ENCODE measurements at regions not wholly inside any gene's neighbourhood (a gene's known extent, or its start where the extent isn't known, plus 50 kb on each side); places are given as distances from the start of the nearest gene placed in this dataset.

DNA sequence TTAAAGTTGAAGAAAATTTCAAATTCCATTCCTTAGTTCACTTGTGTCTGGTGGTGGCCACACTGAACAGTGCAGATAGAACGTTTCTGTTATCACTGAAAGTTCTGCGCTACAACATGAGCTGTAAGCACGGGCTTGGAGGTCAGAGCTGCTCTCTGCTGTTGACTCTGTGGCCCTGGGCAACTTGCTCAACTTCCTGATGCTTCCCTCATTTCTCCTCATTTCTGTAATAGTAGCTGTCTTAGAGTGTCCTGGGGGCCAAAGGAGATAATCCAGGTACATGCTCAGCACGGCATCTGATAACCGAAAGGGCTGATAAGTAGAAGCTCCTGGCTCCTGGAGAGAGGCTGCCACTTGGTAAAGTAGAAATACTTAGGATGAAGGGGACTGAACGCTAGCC is 92.3 kb upstream of the DUSP5 start:
- peak; percentile 76 to 83 for DNase-seq
- peak overlapping the region; percentile 83 for H3K27ac ChIP-seq (ENCODE audit: low read length)
- no peaks in the 10 kb centered on the region for H3K27me3 ChIP-seq (ENCODE audit: control insufficient read depth, insufficient read depth, low read length)
- no peaks in the 10 kb centered on the region for H3K36me3 ChIP-seq (ENCODE audit: control insufficient read depth, insufficient read depth, low read length)
- WGBS (ENCODE audit: insufficient coverage, low lambda C conversion rate), result no CpG with 5 or more reads among the region's 6 CpGs
- H3K9me3 ChIP-seq (ENCODE audit: control insufficient read depth, low read depth, low read length), result no peaks in the 10 kb centered on the region
- H3K4me1 ChIP-seq (ENCODE audit: control insufficient read depth, insufficient read depth, low read length), result peaks cover 64% of the 10 kb centered on the region
- H3K4me3 ChIP-seq (ENCODE audit: low read length), result no peak overlapping the region

DNA sequence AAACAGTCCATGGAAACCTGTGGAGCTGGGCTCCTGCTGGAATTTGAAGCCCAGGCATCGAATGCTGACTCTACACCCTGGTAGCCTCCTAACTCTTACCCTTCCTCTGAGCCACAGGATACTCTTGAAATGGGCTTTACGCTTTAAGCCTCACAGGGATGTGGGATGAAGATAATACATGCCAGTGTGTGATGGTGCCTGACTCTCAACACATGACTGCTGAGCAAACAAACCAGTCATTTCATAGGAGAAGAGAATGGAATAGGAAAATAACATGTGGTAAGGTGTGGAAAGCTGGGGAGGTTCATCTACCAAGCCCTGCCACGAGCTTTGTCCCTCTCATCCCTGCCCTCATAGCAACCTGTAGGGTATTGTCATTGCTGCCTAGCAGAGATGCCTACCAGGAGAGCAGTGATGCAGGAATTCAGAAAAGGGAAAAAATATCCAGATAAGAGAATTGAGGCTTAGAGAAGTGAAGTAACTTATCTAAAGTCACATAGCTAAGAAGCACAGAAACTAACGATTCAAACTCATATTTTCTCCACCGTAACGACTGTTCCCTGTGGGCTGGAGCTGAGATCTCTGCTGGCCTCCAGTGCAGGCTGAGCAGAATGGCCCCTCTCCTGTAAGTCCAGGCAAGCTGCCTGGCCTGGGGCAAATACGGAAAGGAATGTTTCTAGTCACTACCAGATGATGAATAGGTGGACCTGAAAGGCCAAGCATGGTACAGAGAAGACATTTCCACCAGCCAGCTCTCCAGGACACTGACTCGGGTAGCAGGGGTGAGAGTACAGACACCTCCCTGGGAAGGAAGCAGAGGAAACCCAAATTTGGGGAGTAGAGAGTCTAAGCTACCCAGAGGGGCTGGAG is 90.2 kb upstream of the DUSP5 start:
- DNase-seq, result no peak
- H3K27me3 ChIP-seq (ENCODE audit: control insufficient read depth, insufficient read depth, low read length), result no peaks in the 10 kb centered on the region
- no peak overlapping the region for H3K4me3 ChIP-seq (ENCODE audit: low read length)
- peaks cover 79% of the 10 kb centered on the region for H3K4me1 ChIP-seq (ENCODE audit: control insufficient read depth, insufficient read depth, low read length)
- no peaks in the 10 kb centered on the region for H3K36me3 ChIP-seq (ENCODE audit: control insufficient read depth, insufficient read depth, low read length)
- no peaks in the 10 kb centered on the region for H3K9me3 ChIP-seq (ENCODE audit: control insufficient read depth, low read depth, low read length)
- 20% methylated on average over 1 of the region's 8 CpGs for WGBS (ENCODE audit: insufficient coverage, low lambda C conversion rate)
- H3K27ac ChIP-seq (ENCODE audit: low read length), result peak overlapping the region; percentile 33

DNA sequence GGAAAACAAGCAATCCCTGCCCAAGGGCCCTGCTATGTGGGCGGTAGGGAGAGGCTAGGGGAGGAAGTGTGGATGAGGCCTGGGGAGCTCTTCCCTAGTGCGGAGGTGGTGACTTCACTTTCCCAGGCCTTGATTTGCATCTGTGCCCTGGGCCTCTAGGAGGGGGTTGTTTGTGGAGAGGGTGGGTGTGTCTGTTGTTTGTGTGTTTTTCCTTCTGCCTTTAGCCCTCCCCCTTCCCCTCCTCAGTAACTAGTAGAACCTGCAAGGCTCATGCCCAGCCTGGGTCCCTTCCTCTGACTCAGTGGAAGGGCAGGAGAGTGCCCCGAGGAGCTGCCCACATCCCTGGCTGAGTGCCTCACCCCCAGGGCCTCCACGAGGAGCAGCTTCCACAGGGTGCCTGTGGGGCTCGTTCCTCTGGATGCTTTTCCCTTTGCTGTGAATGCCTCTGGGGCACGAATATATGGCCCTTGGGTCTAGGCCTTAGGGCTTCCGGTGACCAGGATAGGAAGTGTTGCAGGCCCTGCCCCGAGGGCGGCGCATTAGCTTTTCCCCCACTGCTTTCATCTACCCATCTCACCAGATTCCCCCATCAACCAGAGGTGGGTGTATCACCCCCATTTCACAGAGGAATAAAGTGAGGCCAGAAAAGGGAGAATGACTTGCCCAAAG is 89.4 kb upstream of the DUSP5 start:
- Histone ChIP-seq H3K4me1 (ENCODE audit: control insufficient read depth, insufficient read depth, low read length) (peaks cover 86% of the 10 kb centered on the region), H3K9me3 (ENCODE audit: control insufficient read depth, low read depth, low read length) (no peaks in the 10 kb centered on the region), H3K27me3 (ENCODE audit: control insufficient read depth, insufficient read depth, low read length) (no peaks in the 10 kb centered on the region), H3K36me3 (ENCODE audit: control insufficient read depth, insufficient read depth, low read length) (no peaks in the 10 kb centered on the region), H3K27ac (ENCODE audit: low read length) (peak overlapping the region; percentile 93), H3K4me3 (ENCODE audit: low read length) (no peak overlapping the region)
- no peak for DNase-seq
- 80% methylated on average over 1 of the region's 10 CpGs for WGBS (ENCODE audit: insufficient coverage, low lambda C conversion rate)

DNA sequence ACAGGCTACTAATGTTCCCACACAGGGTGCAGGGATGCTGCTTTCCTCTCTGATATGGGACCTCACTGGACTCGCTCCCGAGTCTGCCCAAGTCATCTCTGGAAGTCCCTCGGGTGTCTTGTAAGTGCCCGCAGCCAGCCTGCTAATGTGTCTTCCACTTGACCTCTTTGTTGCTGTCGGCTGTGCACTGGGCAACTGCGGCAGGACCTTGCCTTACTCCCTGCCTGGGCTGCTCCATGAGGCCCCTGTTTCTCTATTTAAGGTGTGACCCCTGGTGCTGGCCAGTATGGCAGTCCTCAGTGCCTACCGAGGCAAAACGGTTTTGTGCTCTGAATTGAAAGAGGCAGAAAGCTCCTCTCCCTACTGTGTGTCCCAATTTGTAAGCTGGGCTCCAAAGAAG is 88.8 kb upstream of the DUSP5 start:
- peaks cover 91% of the 10 kb centered on the region for H3K4me1 ChIP-seq (ENCODE audit: control insufficient read depth, insufficient read depth, low read length)
- H3K27ac ChIP-seq (ENCODE audit: low read length), result peak overlapping the region; percentile 93
- no peaks in the 10 kb centered on the region for H3K9me3 ChIP-seq (ENCODE audit: control insufficient read depth, low read depth, low read length)
- no peak for DNase-seq
- H3K27me3 ChIP-seq (ENCODE audit: control insufficient read depth, insufficient read depth, low read length), result no peaks in the 10 kb centered on the region
- H3K36me3 ChIP-seq (ENCODE audit: control insufficient read depth, insufficient read depth, low read length), result no peaks in the 10 kb centered on the region
- no CpG with 5 or more reads among the region's 8 CpGs for WGBS (ENCODE audit: insufficient coverage, low lambda C conversion rate)
- H3K4me3 ChIP-seq (ENCODE audit: low read length), result no peak overlapping the region

DNA sequence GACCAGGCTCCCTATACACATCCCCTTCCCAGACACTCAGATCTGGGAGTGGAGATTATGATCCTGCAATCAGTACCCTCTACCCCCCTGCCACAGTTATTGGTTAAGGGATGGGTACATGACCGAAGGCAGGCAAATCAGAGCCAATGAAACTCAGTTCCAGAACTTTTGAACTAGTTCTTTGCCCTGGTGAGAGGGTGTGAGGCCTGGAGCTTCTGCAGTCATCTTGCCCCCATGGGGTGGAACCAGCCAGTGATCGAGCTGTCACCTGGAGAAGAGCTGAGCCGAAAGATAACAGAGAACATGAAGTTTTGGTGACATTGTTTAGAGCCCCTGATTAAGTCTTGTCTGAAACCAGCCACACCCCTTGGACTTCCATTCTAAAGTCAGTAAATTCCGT is 88.2 kb upstream of the DUSP5 start:
- no peak for DNase-seq
- no peaks in the 10 kb centered on the region for H3K9me3 ChIP-seq (ENCODE audit: control insufficient read depth, low read depth, low read length)
- H3K27ac ChIP-seq (ENCODE audit: low read length), result peak overlapping the region; percentile 93
- no peaks in the 10 kb centered on the region for H3K27me3 ChIP-seq (ENCODE audit: control insufficient read depth, insufficient read depth, low read length)
- H3K4me1 ChIP-seq (ENCODE audit: control insufficient read depth, insufficient read depth, low read length), result peaks cover 90% of the 10 kb centered on the region
- no peak overlapping the region for H3K4me3 ChIP-seq (ENCODE audit: low read length)
- WGBS (ENCODE audit: insufficient coverage, low lambda C conversion rate), result 56% methylated on average over 1 of the region's 4 CpGs
- H3K36me3 ChIP-seq (ENCODE audit: control insufficient read depth, insufficient read depth, low read length), result no peaks in the 10 kb centered on the region

DNA sequence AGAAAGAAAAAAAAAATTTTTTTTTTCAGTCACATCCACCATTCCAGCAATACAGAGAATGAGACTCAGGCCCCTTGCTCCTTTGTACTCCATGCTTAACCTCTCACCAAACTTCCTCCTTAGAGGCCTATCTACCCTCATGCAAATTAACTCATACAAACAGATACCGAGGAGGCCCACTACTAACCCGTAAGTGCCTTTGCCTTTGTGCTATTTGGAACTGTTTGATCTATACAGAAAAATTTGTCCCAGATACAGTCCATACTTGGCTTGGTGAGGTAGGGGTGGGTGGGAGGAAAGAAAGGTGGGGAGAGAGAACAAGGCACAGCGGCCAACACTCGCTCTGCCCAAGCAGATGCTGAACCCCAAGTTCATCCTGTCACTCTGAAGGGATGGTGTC is 87.8 kb upstream of the DUSP5 start:
- Histone ChIP-seq H3K27me3 (ENCODE audit: control insufficient read depth, insufficient read depth, low read length) (no peaks in the 10 kb centered on the region), H3K4me1 (ENCODE audit: control insufficient read depth, insufficient read depth, low read length) (peaks cover 85% of the 10 kb centered on the region), H3K4me3 (ENCODE audit: low read length) (no peak overlapping the region), H3K9me3 (ENCODE audit: control insufficient read depth, low read depth, low read length) (no peaks in the 10 kb centered on the region), H3K36me3 (ENCODE audit: control insufficient read depth, insufficient read depth, low read length) (no peaks in the 10 kb centered on the region), H3K27ac (ENCODE audit: low read length) (peak overlapping the region; percentile 93)
- DNase-seq, result peak in 1 of 2 donors; percentile 73
- whole genome bisulfite sequencing (ENCODE audit: insufficient coverage, low lambda C conversion rate), result no CpG with 5 or more reads among the region's 4 CpGs

DNA sequence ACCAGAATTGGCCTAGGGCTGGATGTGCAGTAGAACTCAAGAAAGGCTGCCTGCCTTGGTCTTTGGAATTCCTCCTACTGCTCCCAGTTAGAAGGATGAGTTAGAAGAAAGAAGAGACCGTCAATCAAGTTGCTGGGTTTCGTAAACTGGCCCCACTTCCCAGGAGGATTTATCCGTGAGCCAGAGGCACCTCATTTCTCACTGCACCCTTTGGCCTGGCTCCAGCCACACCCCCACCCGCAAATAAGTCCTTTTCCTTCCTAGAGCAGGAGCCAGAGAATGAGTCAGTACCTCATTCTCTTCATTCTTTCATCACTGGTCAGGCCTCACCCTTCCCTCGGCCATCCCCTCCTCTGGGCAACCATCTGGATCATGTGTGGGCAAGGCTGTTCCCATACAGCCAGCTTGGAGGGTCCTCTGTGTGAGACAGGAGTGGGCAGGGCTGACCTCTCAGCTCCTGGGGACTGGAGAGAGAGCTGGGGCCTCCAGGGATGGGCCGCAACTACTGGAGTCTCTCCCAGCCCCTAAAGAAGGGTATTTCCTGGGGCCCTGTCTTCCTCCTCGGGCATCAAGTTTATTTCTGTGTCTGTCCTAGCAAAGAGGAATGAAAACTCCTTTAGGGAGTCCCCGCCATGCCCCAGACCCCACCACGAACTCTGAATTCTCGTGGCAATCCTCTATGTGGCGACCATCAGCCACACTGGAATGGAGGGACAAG is 87.2 kb upstream of the DUSP5 start:
- DNase-seq, result peak; percentile 90 to 94
- WGBS (ENCODE audit: insufficient coverage, low lambda C conversion rate), result no CpG with 5 or more reads among the region's 11 CpGs
- H3K27me3 ChIP-seq (ENCODE audit: control insufficient read depth, insufficient read depth, low read length), result no peaks in the 10 kb centered on the region
- no peaks in the 10 kb centered on the region for H3K9me3 ChIP-seq (ENCODE audit: control insufficient read depth, low read depth, low read length)
- H3K4me3 ChIP-seq (ENCODE audit: low read length), result no peak overlapping the region
- no peaks in the 10 kb centered on the region for H3K36me3 ChIP-seq (ENCODE audit: control insufficient read depth, insufficient read depth, low read length)
- peak overlapping the region; percentile 93 for H3K27ac ChIP-seq (ENCODE audit: low read length)
- H3K4me1 ChIP-seq (ENCODE audit: control insufficient read depth, insufficient read depth, low read length), result peaks cover 84% of the 10 kb centered on the region

DNA sequence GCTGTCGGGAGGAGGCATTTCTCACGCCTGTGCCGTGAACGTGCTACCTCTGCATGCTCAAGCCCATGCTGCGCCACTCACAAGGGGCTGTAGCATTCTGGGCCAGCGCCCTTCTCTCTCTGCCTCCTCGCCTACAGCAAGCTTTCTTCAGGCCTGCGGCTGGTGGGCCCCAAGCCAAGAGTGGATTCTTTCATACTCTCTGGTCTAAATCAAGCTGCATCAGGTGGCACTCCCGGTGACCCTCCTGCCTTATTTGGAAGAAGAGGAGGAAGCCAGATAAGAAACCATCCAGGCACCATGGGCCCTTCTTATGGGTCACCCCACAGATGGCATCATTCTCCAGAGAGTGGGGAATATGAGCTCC is 86.7 kb upstream of the DUSP5 start:
- Histone ChIP-seq H3K9me3 (ENCODE audit: control insufficient read depth, low read depth, low read length) (no peaks in the 10 kb centered on the region), H3K4me3 (ENCODE audit: low read length) (no peak overlapping the region), H3K27me3 (ENCODE audit: control insufficient read depth, insufficient read depth, low read length) (no peaks in the 10 kb centered on the region), H3K4me1 (ENCODE audit: control insufficient read depth, insufficient read depth, low read length) (peaks cover 84% of the 10 kb centered on the region), H3K27ac (ENCODE audit: low read length) (peak overlapping the region; percentile 93), H3K36me3 (ENCODE audit: control insufficient read depth, insufficient read depth, low read length) (no peaks in the 10 kb centered on the region)
- no peak for DNase-seq
- no CpG with 5 or more reads among the region's 9 CpGs for WGBS (ENCODE audit: insufficient coverage, low lambda C conversion rate)

DNA sequence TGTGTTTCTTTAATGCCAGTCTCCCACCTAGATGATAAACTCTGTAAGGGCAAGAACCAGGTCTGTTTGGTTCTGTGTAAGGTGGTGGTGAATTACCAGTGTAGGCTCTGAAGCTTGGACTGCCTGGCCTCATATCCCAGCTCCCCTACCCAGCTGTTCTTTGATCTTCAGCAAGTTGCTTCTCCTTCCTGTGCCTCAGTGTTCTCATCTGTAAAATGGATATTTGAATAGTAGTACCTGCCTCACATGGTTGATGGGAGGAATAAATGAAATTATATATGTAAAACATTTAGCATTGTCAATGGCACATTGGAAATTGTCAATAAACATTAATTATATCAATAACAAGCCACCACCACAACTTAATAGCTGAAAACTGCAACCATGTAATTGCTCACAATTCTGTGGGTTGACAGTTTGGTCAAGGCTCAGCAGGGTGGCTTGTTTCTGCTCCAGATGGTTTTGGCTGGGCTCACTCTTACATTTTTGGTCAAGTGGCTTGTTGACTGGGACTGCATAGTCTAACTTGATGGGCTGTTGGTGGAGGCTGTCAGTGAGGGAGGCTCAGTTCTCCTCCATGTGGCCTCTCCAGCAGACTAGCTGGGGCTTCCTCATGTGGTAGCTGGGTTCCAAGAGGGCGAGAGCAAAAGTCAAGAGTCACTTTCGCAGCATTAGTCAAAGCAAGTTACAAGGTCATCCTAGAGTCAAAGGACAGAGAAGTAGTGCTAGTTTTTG is 84.5 kb upstream of the DUSP5 start:
- H3K36me3 ChIP-seq (ENCODE audit: control insufficient read depth, insufficient read depth, low read length), result no peaks in the 10 kb centered on the region
- WGBS (ENCODE audit: insufficient coverage, low lambda C conversion rate), result no CpG with 5 or more reads among the region's 2 CpGs
- H3K4me1 ChIP-seq (ENCODE audit: control insufficient read depth, insufficient read depth, low read length), result peaks cover 76% of the 10 kb centered on the region
- H3K27me3 ChIP-seq (ENCODE audit: control insufficient read depth, insufficient read depth, low read length), result no peaks in the 10 kb centered on the region
- H3K9me3 ChIP-seq (ENCODE audit: control insufficient read depth, low read depth, low read length), result no peaks in the 10 kb centered on the region
- peak overlapping the region; percentile 93 for H3K27ac ChIP-seq (ENCODE audit: low read length)
- no peak for DNase-seq
- H3K4me3 ChIP-seq (ENCODE audit: low read length), result no peak overlapping the region
